Activated effector memory CD4-positive, alpha-beta T cell treated with anti-CD3 and anti-CD28 coated beads, Interleukin-2, amount 50 U/mL, for 16 hours (primary cell): ENCODE measurements at regions not wholly inside any gene's neighbourhood (a gene's known extent, or its start where the extent isn't known, plus 50 kb on each side); places are given as distances from the start of the nearest gene placed in this dataset.
"Not testable (repeated sequence)": the region's sequence is repeated elsewhere in the genome, so short reads cannot be mapped to it uniquely, and the experiment has no call there.

Source experiments
- DNase-seq: peaks from one replicate; pipeline ENCODE4 v3.0.0-alpha.2; 2020

DNA sequence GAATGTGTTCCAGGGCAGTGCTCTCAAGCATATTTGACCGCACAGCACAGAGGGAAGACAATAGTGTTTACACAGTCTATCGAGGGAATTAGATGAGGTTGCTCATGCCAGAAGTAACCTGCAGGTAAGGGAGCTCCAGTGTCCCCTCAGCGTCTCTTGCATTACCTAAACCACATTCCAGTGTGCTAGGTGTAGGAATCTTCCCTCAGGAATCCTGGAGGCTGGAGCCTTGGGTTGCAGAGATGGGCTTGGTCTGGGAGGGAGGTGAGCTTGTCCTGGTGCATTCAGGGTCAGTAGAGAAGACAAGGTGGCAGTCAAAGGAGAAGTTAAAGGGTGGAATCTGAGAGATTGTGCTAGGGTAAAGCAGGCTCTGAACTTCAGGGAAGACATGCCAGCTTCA, 56.3 kb downstream of the SOX14 start:
- no peak for DNase-seq

DNA sequence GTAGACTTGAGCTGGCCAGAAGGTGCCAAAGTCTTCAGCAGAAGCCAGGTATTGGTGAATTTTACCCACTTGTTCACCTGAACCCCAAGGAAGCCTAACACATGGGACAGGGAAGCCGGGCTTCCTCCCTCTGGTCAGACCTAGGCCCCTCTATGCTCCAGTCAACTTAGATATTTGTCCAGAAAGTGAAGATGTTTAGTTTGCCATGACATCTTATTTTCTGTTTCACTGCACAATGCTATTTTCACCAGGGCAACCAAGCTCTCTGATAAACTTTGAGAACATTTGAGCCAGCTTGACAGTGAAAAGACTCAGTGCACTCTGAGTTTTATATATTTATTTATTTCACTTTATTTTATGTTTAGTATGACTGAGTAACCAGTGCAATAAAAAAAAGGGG, 71.0 kb downstream of the SOX14 start:
- no peak for DNase-seq

DNA sequence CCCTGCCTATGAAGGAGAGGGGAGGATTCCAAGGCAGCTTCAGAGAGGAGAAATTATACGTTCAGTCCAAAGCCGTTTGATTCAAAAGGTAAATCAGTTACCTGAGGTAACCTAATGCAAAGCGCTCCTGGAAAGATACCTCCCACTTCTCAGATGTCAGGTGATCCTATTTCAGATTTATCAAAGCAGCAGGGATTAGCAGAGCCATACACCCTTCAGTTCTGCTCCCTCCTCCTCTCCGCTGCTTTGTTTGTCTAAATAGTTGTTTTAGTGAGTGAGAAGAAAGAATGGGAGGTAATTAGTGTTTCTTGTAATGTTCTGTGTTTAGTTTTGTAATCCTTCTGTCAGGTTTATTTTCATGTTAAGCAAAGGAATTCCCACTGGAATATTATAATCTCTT, 81.1 kb downstream of the SOX14 start:
- DNase-seq = no peak

DNA sequence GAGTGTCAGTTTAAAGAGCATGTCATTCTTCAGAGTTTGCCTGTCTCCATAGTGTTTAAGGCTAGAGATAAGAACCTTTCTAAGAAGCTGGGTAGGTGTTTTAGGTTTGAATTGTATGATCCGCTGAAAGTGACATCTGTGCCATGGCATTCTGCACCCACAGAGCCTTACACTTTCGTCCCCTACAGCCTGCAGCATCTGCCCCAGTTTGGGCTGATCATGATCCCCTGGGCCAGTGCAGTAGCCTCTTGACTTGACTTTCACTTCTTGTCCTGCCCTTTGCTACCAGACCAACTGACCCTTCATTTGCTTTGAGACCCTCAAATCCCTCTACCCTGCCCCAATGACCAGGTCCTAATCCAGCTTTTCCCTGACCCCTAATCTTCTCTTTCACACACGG, 81.6 kb downstream of the SOX14 start:
- DNase-seq = no peak

DNA sequence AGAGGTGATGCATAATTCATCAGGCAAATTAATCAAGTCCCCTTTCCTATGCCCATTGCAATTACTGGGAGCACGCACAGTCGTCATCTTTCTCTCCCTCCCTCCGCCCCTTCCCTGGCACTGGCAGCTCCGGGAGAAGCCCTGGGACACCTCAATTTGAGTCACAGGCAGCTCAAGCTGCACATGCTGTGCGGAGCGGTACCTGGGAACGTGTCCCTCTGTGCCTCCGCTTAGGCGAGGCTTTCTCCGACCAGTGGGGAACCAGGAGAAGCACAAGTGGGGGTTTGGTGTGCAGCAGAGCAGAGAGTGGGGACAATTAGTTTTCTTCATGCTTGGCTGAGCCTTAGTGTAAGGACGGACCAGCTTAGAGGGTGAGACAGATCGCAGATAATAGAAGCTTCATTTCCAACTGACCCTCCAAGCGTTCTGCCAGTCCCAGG, 88.3 kb downstream of the SOX14 start:
- no peak for DNase-seq

DNA sequence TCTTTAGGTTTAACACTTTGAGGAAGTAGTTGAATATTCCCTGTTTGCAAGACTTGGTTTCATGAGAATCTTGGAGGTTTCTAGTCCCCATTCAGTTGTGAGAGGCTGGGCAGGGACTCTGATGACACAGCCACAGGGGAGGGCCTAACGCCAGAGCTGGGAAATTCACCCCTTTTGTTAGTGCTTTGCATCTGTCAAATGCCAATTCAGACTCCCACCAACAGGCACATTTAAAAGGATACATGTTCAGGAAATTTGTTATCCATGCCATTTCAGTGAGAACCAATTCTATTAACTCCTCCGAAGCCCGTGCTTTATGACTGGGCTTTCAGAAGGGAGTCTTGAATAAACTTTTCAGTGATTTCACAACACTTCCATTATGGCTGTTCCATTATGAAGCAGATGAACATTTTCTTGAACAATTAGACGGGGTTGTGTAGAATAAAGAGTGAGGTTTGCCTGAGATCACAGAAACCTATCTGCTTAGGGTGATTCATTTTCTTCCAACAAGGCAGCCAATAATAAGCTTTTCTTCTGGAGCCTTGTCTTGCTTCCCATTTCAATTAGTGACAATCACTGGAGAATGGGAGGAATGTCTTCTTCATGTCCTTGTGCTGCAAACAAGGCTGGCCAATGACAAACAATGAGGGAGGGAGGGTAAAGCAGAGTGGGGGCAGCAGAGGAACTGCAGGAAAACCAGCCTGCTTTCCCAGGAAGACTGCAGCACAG, 90.6 kb downstream of the SOX14 start:
- no peak for DNase-seq

DNA sequence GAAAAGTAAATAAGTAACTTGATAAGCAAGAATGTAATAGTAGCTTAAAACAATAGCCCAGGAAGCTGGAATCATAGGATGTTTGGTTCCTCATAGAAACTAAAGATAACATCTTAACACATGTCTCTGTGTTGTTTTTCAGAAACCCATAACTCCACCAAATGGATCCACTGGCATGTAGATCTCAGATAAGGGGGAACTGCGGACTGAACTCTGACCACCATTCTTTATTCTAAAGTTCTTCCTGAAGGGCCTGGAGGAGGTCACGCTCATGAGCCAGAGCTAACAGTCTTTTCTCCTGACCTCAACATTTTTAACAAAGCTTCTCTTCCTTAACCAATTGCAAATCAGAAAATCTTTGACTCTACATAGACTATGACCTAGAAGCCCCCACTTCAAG, 101.9 kb downstream of the SOX14 start:
- no peak for DNase-seq

DNA sequence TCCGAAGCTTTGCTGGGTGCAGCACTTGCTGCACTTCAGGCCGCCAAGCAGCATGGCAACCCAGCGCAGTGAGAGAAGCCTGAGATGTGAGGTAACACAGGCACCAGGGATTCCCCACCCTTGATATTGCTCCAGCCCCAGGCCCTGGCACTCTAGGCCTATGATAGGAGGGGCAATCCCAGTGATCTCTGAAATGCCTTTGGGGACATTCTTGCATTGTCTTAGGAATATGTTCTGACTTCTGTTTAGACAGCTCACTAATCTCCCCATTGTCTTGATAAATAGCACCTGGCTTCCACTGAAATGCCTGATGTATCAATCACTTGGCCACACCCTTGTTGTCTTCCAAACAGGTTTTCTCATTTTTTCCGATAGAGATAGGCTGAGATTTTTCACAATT, 102.8 kb downstream of the SOX14 start:
- DNase-seq = no peak

DNA sequence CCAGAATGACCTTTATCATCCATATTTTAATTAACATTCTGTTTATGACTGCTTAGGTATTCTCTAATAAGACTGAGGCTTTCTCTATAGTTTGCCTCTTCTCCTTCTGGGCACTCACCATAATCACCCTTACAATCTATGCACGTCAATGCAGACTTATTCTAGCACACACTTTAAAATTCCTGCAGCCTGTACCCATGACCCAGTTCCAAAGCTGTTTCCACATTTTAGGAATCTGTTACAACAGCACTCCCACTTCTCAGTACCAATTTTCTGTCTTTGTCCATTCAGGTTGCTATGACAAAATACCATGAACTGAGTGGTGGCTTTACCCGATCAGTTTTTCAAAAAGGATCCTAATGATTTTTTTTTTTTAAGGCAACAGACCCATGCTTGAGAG, 103.5 kb downstream of the SOX14 start:
- DNase-seq = no peak

DNA sequence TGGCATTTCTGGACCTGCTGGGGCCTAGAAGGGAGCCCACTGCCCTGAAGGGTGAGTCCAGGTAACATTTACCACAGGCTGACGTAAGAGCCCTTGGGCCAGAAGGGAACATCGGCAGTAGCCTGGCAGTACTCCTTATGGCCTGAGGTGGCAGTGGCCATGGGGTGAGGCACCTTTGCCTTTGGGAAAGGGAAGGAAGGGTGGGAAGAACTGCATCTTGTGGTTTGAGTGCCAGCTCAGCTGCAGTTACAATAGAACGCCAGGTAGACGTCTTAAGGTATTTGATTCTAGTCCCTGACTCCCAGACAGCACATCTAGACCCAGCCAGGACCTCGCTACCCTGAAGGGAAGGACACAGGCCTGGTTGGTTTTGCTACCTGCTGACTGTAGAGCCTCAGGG, 104.9 kb downstream of the SOX14 start:
- DNase-seq = no peak

DNA sequence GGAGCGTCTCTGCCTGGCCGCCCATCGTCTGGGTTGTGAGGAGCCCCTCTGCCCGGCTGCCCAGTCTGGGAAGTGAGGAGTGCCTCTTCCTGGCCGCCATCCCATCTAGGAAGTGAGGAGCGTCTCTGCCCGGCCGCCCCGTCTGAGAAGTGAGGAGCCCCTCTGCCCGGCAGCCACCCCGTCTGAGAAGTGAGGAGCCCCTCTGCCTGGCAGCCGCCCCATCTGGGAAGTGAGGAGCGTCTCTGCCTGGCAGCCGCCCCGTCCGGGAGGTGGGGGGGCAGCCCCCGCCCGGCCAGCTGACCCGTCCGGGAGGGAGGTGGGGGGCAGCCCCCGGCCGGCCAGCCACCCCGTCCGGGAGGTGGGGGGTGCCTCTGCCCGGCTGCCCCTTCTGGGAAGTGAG, 108.5 kb downstream of the SOX14 start:
- DNase-seq = not testable (repeated sequence)

DNA sequence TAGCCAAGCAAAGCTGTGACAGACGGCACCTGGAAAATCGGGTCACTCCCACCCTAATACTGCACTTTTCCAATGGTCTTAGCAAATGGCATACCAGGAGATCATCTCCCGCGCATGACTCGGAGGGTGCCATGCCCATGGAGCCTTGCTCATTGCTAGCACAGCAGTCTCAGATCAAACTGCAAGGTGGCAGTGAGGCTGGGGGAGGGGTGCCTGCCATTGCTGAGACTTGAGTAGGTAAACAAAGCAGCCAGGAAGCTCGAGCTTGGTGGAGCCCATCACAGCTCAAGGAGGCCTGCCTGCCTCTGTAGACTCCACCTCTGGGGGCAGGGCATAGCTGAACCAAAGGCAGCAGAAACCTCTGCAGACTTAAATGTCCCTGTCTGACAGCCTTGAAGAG, 113.1 kb upstream of the CLDN18 start:
- DNase-seq = not testable (repeated sequence)

DNA sequence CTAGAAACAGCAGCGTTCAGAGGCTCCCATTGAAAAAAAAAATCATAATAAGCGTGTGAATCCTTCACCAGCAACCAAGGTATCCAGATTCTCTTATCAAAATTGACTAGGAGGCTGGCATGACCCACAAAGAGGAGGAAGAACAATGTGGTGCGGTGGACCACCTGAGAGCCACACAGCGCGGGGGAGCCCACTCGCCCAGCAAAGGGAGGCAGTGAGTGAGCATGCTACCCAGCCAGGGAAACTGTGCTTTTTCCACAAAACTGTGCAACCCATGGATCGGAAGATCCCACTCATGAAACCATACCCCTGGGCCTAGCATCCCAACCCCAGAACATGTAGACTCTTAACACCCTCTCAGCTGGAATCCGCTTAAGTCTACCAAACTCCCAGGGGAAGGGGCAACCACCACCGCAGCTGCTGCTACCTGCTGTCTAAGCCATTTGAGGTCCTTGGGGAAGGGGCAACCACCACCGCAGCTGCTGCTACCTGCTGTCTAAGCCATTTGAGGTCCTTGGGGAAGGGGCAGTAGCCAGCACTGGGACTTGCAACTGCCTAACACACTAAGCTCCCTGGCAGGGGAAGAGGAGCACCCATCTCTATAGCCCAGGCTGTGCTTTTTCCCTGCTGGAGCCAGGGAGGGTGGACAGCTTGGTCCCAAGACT, 102.8 kb upstream of the CLDN18 start:
- no peak for DNase-seq

DNA sequence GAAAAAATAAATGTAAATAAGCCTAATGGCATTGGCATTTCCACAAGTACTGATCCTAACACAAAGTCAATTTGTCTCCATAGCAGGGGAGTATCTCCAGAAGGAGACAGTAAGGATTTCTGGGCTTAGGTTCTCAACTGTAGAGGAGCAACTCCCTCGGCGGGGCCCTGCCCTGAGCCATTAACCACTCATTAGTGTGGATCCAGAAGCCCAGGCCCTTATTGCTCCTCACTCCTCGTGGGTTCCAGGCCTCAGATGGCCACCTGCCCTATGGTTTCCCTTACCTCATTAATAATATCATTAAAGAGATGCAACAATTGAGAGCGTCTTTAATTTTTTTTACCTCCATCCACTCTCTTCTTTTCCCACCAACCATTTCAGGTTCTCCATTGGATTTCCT, 85.3 kb upstream of the CLDN18 start:
- no peak for DNase-seq

DNA sequence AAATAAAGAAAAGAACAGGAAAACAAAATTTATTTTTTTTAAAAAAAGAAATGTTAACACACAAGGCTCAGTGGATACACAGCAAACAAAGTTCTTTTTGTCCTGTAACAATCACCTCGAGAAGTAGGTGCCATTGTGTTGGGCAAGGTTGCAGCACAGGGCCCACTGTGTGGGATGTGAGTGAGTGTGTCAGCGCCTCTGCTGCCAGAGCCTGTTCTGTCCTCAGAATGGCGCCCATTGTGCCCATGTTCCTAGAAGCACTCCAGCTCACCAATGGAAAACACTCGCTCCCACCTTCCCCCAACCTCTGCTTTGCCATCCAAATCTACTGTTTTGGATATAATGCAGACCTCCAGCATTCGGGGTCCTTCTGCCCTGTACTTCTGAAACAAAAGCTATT, 84.9 kb upstream of the CLDN18 start:
- no peak for DNase-seq

DNA sequence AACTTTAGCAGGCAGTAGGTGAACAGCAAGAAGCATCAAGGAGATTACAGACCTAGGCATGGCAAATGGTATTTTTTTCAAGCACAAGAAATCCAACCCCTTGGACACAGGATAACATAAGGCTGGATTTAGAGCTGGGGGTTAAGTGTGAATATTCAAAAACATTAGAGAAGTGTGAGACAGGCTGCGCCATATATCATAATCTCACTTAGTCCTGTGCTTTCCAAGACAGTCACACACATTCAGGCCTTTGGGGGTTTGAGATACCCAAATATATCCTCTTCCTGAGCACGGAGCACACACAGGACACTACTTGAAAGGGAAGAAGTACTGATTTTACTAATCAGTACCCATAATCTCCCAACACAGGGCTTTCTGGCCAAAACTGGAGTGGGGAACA, 83.0 kb upstream of the CLDN18 start:
- no peak for DNase-seq

DNA sequence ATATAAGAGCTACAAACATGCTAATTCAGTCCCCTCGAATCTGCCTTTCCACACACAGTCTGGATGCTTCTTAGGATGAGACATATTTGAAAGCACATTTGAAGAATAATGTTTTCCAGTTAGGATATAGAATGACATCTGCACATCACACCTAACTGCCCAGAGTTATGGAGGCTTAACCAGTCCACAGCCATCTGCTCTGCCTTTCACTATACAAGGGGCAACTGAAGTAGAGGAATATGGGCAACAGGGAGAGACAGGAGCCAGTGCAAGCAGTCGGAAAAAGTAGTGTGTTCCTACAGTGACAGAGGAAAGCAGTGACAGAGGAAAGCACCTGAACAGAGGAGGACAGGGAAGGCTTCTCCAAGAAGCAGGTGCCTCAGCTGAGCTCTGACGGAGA, 79.0 kb upstream of the CLDN18 start:
- no peak for DNase-seq

DNA sequence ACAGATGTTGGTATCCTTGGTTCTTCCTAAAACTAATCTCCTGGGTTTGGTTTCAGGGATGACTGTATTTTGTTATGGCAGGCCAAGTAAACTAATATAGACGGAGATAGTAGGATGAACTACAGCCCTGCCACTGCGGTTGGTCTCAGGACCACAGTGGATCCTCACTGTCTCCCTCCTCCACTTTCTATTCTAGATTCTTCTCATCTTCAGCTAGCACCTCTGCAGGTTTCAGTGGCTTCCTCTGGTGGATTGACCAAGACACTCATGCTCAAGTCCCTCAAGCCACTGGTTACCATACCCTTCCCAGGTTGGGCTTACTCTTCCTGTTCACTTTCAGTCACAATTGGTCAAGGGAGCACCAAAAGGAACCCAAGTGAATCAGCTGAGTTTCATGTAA, 71.1 kb upstream of the CLDN18 start:
- DNase-seq = no peak

DNA sequence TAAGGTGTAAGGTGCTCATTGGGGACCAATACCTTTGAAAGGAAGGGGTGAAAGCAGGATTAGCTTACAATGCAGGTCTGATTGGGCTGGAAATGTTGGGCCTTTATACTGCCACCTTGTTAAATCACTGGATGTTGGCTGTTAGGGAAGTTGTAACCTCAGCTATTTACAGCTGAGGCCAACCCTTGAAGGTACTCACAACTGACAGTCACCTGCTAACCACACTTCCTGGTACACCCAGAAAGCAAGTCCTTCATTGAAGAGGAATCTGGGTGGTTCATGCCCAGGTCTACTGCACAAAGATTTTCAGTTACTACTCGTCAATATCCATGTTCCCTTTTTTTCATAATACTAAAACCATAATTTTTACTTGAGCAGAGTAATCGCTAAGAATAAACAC, 65.4 kb upstream of the CLDN18 start:
- no peak for DNase-seq

DNA sequence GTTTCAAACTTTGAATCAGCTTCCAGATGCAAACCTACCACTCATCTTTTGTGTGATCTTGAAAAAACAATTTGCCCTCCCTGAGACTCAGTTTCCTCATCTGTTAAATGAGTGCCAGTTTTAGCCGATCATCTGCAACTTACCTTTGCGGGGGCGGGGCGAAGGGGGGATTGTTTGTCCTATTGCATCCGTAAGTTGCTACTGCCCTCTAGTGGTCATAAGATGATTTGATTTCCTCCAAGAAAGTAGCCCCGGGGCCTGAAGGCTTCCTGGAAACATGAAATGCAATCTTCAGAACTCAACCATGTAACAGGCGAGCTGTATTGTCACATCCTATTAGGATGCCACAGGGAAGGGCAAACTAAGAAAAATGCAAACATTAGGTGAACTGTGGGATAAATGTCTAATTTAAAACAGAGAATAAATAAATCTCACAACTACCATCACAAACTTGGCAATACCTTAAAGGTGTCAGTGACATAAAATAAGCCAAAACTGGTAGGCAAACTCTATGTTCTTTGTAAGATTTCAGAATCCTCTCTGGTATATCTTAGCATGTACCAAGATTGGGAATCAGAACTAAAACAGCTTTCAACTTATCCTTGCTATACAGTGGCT, 63.5 kb upstream of the CLDN18 start:
- peak; percentile 74 for DNase-seq

DNA sequence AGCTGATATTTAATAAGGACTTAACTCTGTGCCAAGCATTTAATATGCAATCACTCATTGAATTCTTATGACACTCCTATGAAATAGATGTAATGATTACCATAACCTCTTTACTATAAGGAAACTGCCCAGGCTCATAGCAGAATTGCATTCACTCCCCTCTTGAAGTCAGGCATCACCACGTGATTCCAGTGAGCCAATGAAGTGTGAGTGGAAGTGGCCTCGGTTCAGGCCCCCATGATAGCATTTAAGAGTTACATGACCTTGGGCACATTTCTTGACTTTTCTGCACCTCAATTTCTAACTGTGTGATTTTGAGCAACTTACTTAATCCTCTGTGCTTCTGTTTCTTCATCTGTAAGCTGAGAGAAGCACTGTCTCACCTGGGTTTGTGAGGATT, 62.8 kb upstream of the CLDN18 start:
- no peak for DNase-seq

DNA sequence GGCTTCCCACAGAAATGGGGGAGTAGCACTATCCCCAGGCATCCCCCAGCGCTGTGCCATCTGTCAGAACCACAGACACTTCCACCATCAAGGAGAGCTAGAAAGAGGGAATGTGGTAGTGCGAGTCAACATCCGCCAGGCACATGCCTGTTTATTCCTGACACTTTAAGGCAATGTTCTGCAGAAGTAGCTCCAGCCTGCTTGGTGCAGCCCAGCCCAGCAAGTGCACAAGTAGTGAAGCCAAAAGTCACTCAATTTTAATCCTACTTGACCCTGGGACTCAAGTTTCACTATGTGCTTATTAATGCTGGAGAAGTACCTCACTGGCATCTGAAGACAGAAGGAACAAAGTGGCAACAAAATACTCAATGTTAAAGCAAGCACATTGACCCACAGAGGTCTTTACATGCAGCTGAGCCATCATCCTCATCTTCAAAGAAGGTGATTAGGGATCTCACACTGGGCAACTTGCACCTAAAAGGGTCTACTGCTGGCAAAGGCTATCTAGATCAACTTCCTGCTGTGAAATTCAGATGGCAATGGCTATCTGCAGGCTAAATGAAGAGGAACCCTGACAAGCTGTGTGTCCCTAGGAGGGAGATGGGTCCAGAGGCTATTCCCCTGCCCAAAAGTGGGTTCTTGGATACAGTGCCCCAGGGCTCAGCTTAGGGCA, 61.4 kb upstream of the CLDN18 start:
- no peak for DNase-seq

DNA sequence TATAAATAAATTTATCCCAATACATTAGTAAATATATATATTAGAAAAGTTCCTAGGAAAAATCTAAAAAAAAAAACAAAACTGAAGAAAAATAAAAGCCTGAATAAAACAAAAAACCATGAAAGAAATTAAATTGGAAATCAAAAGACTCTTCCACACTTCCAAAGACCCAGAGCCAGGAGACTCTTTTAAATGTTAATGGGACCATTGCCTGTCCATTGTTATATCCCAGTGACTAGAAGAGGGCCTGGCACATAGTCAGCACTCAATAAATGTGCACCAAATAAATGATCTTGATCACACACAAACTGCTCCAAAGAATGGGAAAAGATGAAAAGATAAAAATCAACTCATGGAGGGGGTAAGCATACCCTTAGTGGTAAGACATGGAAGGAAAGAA, 51.3 kb upstream of the CLDN18 start:
- no peak for DNase-seq
